22Rv1 (cell line): ENCODE measurements at regions not wholly inside any gene's neighbourhood (a gene's known extent, or its start where the extent isn't known, plus 50 kb on each side); places are given as distances from the start of the nearest gene placed in this dataset.

Source experiments
- H3K27ac ChIP-seq: fragments of 450-650 bp; 2 replicates; pipeline ENCODE4 v1.5.1; 2017
- CTCF ChIP-seq: fragments of 450-650 bp; IDR thresholded peaks from 2 replicates; pipeline ENCODE4 v1.5.1; 2017; ENCODE audit warnings: mild to moderate bottlenecking
- ZFX ChIP-seq: fragments of 450-650 bp; IDR thresholded peaks from 2 replicates; pipeline ENCODE4 v1.6.1; 2017; ENCODE audit warnings: antibody characterized with exemption, borderline replicate concordance

GRCh38 chr13:59584101-59584500, 579.6 kb downstream of the DIAPH3 start:
- TF ChIP-seq ZFX = no peak
- TF ChIP-seq CTCF = no peak
- no peak overlapping the region for H3K27ac ChIP-seq

- no peak for TF ChIP-seq ZFX
- TF ChIP-seq CTCF = no peak
- no peak overlapping the region for H3K27ac ChIP-seq
Measured at GRCh38 chr13:59584761-59585670, 578.7 kb downstream of the DIAPH3 start.

- TF ChIP-seq ZFX (no peak), CTCF (no peak)
- no peak overlapping the region for H3K27ac ChIP-seq
Measured at GRCh38 chr13:59587030-59587429, 576.7 kb downstream of the DIAPH3 start.

- no peak for TF ChIP-seq CTCF
- H3K27ac ChIP-seq = no peak overlapping the region
Measured at GRCh38 chr13:59587971-59588716, 575.6 kb downstream of the DIAPH3 start.

- TF ChIP-seq CTCF = no peak
- H3K27ac ChIP-seq = no peak overlapping the region
Measured at GRCh38 chr13:59588717-59589067, 575.0 kb downstream of the DIAPH3 start.

GRCh38 chr13:59601993-59602392, 561.7 kb downstream of the DIAPH3 start:
- TF ChIP-seq ZFX (no peak), CTCF (no peak)
- H3K27ac ChIP-seq = no peak overlapping the region

GRCh38 chr13:59603646-59604045, 560.1 kb downstream of the DIAPH3 start:
- no peak overlapping the region for H3K27ac ChIP-seq
- TF ChIP-seq ZFX = no peak
- no peak for TF ChIP-seq CTCF
